ENCODE measurements at regions not wholly inside any gene's neighbourhood (a gene's known extent, or its start where the extent isn't known, plus 50 kb on each side); places are given as distances from the start of the nearest gene placed in this dataset.

- H3K9me3 ChIP-seq = no peaks in the 10 kb centered on the region
- in situ Hi-C loops (cut with MboI; ENCODE audit: low sequenced_read_pairs in 4 of 4) (no loop called here), intact Hi-C loops (cut with DNase I; ENCODE audit: low total_unique reads) (no loop called here)
- no peak overlapping the region for H3K27ac ChIP-seq
- no peaks in the 10 kb centered on the region for H3K36me3 ChIP-seq
- no peaks in the 10 kb centered on the region for H3K27me3 ChIP-seq
- no peak for DNase-seq
- no peak overlapping the region for H3K4me3 ChIP-seq
- ATAC-seq = no peak
- H3K4me1 ChIP-seq = no peaks in the 10 kb centered on the region
- TF ChIP-seq POLR2A (IDR thresholded peaks at IDR 0.05) = no peak
- TF ChIP-seq CTCF (IDR thresholded peaks at IDR 0.05 in 4 of 5, conservative IDR thresholded peaks at IDR 0.05 in 1 of 5) = no peak
Observed at GRCh38 chr7:136726460-136726859, 142.0 kb upstream of the CHRM2 start.

GRCh38 chr7:136717910-136718557 is 150.4 kb upstream of the CHRM2 start:
- no peak for ATAC-seq
- no peak overlapping the region for H3K4me3 ChIP-seq
- H3K36me3 ChIP-seq = no peaks in the 10 kb centered on the region
- H3K27me3 ChIP-seq = no peaks in the 10 kb centered on the region
- no peak for DNase-seq
- TF ChIP-seq POLR2A (IDR thresholded peaks at IDR 0.05) = no peak
- TF ChIP-seq CTCF (IDR thresholded peaks at IDR 0.05 in 4 of 5, conservative IDR thresholded peaks at IDR 0.05 in 1 of 5) = no peak
- no peaks in the 10 kb centered on the region for H3K9me3 ChIP-seq
- H3K4me1 ChIP-seq = no peaks in the 10 kb centered on the region
- H3K27ac ChIP-seq = no peak overlapping the region
- intact Hi-C loops (cut with DNase I; ENCODE audit: low total_unique reads) = no loop called here
- in situ Hi-C loops (cut with MboI; ENCODE audit: low sequenced_read_pairs in 4 of 4) = no loop called here

- DNase-seq = no peak
- no peaks in the 10 kb centered on the region for H3K4me1 ChIP-seq
- no peak overlapping the region for H3K27ac ChIP-seq
- H3K4me3 ChIP-seq = no peak overlapping the region
- intact Hi-C loops (cut with DNase I; ENCODE audit: low total_unique reads) (no loop called here), in situ Hi-C loops (cut with MboI; ENCODE audit: low sequenced_read_pairs in 4 of 4) (no loop called here)
- no peaks in the 10 kb centered on the region for H3K27me3 ChIP-seq
- no peaks in the 10 kb centered on the region for H3K9me3 ChIP-seq
- TF ChIP-seq CTCF (IDR thresholded peaks at IDR 0.05 in 4 of 5, conservative IDR thresholded peaks at IDR 0.05 in 1 of 5) (no peak), POLR2A (IDR thresholded peaks at IDR 0.05) (no peak)
- H3K36me3 ChIP-seq = no peaks in the 10 kb centered on the region
- no peak for ATAC-seq
Observed at GRCh38 chr7:136714062-136714461, 154.4 kb upstream of the CHRM2 start.

GRCh38 chr7:136710751-136711150 is 157.7 kb upstream of the CHRM2 start:
- DNase-seq (no peak), ATAC-seq (no peak)
- Histone ChIP-seq H3K9me3 (no peaks in the 10 kb centered on the region), H3K4me3 (no peak overlapping the region), H3K36me3 (no peaks in the 10 kb centered on the region), H3K4me1 (no peaks in the 10 kb centered on the region), H3K27ac (no peak overlapping the region), H3K27me3 (no peaks in the 10 kb centered on the region)
- intact Hi-C loops (cut with DNase I; ENCODE audit: low total_unique reads) = no loop called here
- no peak for TF ChIP-seq POLR2A (IDR thresholded peaks at IDR 0.05)
- TF ChIP-seq CTCF (IDR thresholded peaks at IDR 0.05 in 4 of 5, conservative IDR thresholded peaks at IDR 0.05 in 1 of 5) = no peak
- in situ Hi-C loops (cut with MboI; ENCODE audit: low sequenced_read_pairs in 4 of 4) = no loop called here

- TF ChIP-seq POLR2A (IDR thresholded peaks at IDR 0.05) (no peak), CTCF (IDR thresholded peaks at IDR 0.05 in 4 of 5, conservative IDR thresholded peaks at IDR 0.05 in 1 of 5) (no peak)
- in situ Hi-C loops (cut with MboI; ENCODE audit: low sequenced_read_pairs in 4 of 4) (no loop called here), intact Hi-C loops (cut with DNase I; ENCODE audit: low total_unique reads) (no loop called here)
- no peak overlapping the region for H3K4me3 ChIP-seq
- H3K9me3 ChIP-seq = no peaks in the 10 kb centered on the region
- H3K27ac ChIP-seq = no peak overlapping the region
- ATAC-seq (no peak), DNase-seq (no peak)
- no peaks in the 10 kb centered on the region for H3K4me1 ChIP-seq
- H3K36me3 ChIP-seq = no peaks in the 10 kb centered on the region
- no peaks in the 10 kb centered on the region for H3K27me3 ChIP-seq
Observed at GRCh38 chr7:136709876-136710275, 158.6 kb upstream of the CHRM2 start.

All from gastrocnemius medialis (tissue), 4 donors.